ENCODE measurements at regions not wholly inside any gene's neighbourhood (a gene's known extent, or its start where the extent isn't known, plus 50 kb on each side); places are given as distances from the start of the nearest gene placed in this dataset.
"Not testable (repeated sequence)": the region's sequence is repeated elsewhere in the genome, so short reads cannot be mapped to it uniquely, and the experiment has no call there.

DNA sequence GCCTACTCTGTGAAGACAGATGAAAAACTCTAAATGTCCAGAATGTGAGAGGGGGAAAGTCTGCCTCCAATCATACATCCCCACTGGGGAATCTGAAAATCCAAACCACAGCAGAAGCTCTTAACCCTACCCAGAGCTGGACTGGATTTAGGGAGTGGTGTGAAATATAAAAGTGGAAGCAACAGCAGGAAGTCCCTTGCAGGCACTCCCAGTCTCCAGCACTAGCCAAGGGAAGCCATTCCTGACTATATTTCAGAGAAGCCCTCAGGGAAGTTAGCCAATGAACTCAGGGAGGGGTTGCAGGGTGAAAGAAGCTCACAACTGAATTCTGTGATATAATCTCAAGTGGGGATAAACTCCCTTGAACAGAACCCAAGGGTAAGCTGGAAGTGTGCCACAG, 51.5 kb downstream of the CRPPA start:
- no peak overlapping the region for H3K4me3 ChIP-seq (ENCODE audit: low read length)

DNA sequence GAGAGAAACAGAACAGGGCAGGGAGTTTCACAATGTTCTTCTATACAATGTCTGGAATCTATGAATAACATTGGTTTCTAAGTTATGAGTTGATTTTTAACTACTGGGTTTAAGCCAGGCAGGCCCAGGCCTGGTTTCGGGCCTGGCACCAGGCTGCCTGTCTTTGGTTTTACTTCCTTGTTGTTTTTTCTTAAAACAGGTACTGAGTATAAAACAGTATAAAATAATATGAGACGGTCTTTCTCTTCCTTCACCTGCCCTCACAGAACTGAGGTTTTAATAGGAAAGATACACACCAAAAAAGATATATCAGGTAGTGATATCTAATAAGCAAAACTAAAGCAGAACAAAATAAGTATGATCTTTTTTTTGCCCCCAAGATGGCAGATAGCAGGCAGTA, 52.0 kb downstream of the CRPPA start:
- H3K4me1 ChIP-seq (ENCODE audit: insufficient read depth, low read length); H3K9me3 ChIP-seq (ENCODE audit: low read length); H3K4me3 ChIP-seq (ENCODE audit: low read length); H3K27me3 ChIP-seq (ENCODE audit: insufficient read depth, low read length); H3K36me3 ChIP-seq (ENCODE audit: insufficient read depth, low read length): not testable (repeated sequence)
- peak overlapping the region; percentile 54 for H2AFZ ChIP-seq (ENCODE audit: low read depth, low read length)

More for the DNA sequence above, 51.5 kb downstream of the CRPPA start:
- Histone ChIP-seq H2AFZ (ENCODE audit: low read depth, low read length) (peak overlapping the region; percentile 54), H3K9me3 (ENCODE audit: low read length) (no peaks in the 10 kb centered on the region), H3K27me3 (ENCODE audit: insufficient read depth, low read length) (no peaks in the 10 kb centered on the region), H3K36me3 (ENCODE audit: insufficient read depth, low read length) (no peaks in the 10 kb centered on the region), H3K4me1 (ENCODE audit: insufficient read depth, low read length) (no peaks in the 10 kb centered on the region)

DNA sequence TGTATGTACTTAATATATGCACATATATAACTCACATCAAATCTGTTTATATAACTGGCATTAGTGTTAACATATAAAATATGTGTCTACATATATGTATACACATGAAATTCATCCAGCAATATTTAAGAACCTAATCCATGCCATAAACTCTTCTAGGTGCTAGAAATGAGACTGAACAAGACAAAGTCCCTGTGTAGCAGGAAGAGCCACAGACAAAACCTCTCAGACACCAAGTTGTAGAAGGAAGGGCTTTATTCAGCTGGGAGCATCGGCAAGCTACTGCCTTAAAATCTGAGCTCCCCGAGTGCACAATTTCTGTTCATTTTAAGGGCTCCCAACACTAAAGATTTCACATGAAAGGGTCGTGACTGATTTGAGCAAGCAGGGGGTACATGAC, 52.5 kb downstream of the CRPPA start:
- Histone ChIP-seq H3K4me1 (ENCODE audit: insufficient read depth, low read length) (no peaks in the 10 kb centered on the region), H3K9me3 (ENCODE audit: low read length) (no peaks in the 10 kb centered on the region), H3K27me3 (ENCODE audit: insufficient read depth, low read length) (no peaks in the 10 kb centered on the region), H2AFZ (ENCODE audit: low read depth, low read length) (peak overlapping the region; percentile 54), H3K36me3 (ENCODE audit: insufficient read depth, low read length) (no peaks in the 10 kb centered on the region), H3K4me3 (ENCODE audit: low read length) (no peak overlapping the region)

DNA sequence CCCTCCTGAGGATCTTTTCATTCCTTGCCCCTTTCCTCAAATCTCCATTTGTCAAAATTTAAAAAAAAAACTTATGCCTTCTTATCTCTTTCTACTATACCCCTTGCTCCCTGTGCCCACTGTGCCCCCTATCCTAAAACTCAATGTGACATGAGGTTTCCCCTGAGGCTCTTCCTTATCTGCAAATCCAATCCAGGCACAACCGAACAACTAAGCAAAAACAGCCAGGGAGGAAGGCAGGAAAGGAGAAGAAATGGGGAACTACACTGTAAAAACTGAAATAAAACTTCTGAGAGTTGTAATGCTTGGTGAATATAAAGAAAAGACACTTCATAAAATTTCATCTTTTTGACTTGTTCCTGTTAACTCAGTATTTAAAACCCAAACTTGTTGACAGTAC, 54.2 kb downstream of the CRPPA start:
- no peak overlapping the region for H2AFZ ChIP-seq (ENCODE audit: low read depth, low read length)
- no peaks in the 10 kb centered on the region for H3K36me3 ChIP-seq (ENCODE audit: insufficient read depth, low read length)
- H3K27me3 ChIP-seq (ENCODE audit: insufficient read depth, low read length): no peaks in the 10 kb centered on the region
- H3K9me3 ChIP-seq (ENCODE audit: low read length): no peaks in the 10 kb centered on the region
- no peaks in the 10 kb centered on the region for H3K4me1 ChIP-seq (ENCODE audit: insufficient read depth, low read length)
- no peak overlapping the region for H3K4me3 ChIP-seq (ENCODE audit: low read length)

DNA sequence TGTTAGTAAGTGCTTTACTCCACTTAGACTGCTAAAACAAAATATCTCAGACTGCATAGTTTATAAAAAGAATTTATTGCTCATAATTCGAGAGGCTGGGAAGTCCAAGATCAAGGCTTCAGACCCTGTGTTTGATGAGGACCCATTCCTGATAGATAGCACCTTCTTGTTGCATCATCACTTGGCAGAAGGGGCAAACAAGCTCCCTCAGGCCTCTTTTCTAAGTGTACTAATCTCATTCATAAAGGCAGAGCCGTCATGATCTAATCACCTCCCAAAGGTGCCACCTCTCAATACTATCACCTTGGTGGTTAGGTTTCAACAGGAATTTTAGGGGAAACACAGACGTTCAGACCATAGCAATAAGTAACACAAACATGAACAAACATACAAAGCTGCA, 55.4 kb downstream of the CRPPA start:
- Histone ChIP-seq H3K27me3 (ENCODE audit: insufficient read depth, low read length) (no peaks in the 10 kb centered on the region), H3K4me1 (ENCODE audit: insufficient read depth, low read length) (no peaks in the 10 kb centered on the region), H3K36me3 (ENCODE audit: insufficient read depth, low read length) (no peaks in the 10 kb centered on the region), H3K4me3 (ENCODE audit: low read length) (no peak overlapping the region), H3K9me3 (ENCODE audit: low read length) (no peaks in the 10 kb centered on the region), H2AFZ (ENCODE audit: low read depth, low read length) (no peak overlapping the region)

DNA sequence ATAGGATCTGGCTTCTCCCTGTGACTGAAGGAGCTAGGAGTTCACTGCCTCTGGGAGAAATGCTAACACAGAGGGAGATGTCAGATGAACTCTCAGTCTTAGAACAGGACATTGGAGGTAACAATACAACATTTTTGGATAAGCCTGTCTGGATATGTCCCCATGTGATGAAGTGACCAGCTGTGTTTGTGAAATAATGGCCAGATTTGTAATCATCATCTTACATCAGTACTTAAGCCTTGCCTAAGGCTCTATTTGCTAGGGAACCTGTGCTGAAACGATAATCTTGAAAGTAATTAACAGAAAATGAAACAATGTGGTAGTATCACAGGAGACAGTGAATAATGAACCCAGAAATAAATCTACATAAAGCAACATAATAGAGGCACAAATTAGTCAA, 56.2 kb downstream of the CRPPA start:
- H3K4me3 ChIP-seq (ENCODE audit: low read length): no peak overlapping the region

DNA sequence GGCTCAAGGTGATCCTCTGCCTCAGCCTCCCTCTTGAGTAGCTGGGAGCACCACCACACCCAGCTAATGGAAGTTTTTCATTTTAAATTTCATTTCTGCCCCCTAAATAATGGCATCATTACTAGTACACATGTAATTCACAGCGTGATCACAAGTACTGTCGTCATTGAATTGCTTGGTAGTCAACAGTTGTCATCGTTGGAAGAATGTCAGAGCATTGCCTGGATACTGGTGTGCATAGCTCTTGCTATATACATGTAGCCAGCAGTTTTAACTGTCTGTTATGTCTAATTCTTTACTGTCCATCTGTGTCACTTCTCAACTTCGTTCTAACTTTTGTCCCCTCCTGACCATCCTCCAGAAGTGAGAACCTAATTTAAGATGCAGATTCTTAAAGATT, 62.1 kb downstream of the CRPPA start:
- no peak overlapping the region for H3K4me3 ChIP-seq (ENCODE audit: low read length)
- no peaks in the 10 kb centered on the region for H3K4me1 ChIP-seq (ENCODE audit: insufficient read depth, low read length)
- H2AFZ ChIP-seq (ENCODE audit: low read depth, low read length): peak overlapping the region; percentile 17
- no peaks in the 10 kb centered on the region for H3K9me3 ChIP-seq (ENCODE audit: low read length)
- H3K27me3 ChIP-seq (ENCODE audit: insufficient read depth, low read length): no peaks in the 10 kb centered on the region
- H3K36me3 ChIP-seq (ENCODE audit: insufficient read depth, low read length): no peaks in the 10 kb centered on the region

More for the DNA sequence above, 56.2 kb downstream of the CRPPA start:
- Histone ChIP-seq H3K4me1 (ENCODE audit: insufficient read depth, low read length) (no peaks in the 10 kb centered on the region), H2AFZ (ENCODE audit: low read depth, low read length) (no peak overlapping the region), H3K27me3 (ENCODE audit: insufficient read depth, low read length) (no peaks in the 10 kb centered on the region), H3K9me3 (ENCODE audit: low read length) (no peaks in the 10 kb centered on the region), H3K36me3 (ENCODE audit: insufficient read depth, low read length) (no peaks in the 10 kb centered on the region)

DNA sequence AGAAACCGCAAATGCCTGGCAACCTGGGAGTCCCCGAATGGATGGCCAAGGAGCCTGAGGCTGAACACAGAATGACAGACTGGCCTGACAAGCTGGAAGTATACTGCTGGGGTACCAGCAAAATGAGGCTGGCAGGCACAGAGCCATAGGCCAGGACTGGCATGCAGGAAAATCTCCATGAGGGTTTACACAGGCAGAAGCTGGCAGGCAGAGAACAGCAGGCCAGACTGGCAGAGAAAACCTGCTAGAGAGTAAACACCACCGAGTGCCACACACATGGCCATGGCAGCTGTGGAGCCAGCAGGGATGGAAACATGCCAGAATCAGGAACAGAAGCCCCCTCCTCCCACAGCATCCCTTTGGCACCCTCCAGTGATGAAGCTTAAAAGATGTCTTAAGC, 63.4 kb downstream of the CRPPA start:
- Histone ChIP-seq H3K4me1 (ENCODE audit: insufficient read depth, low read length) (no peaks in the 10 kb centered on the region), H3K27me3 (ENCODE audit: insufficient read depth, low read length) (no peaks in the 10 kb centered on the region), H3K36me3 (ENCODE audit: insufficient read depth, low read length) (no peaks in the 10 kb centered on the region), H2AFZ (ENCODE audit: low read depth, low read length) (no peak overlapping the region), H3K9me3 (ENCODE audit: low read length) (no peaks in the 10 kb centered on the region), H3K4me3 (ENCODE audit: low read length) (no peak overlapping the region)

DNA sequence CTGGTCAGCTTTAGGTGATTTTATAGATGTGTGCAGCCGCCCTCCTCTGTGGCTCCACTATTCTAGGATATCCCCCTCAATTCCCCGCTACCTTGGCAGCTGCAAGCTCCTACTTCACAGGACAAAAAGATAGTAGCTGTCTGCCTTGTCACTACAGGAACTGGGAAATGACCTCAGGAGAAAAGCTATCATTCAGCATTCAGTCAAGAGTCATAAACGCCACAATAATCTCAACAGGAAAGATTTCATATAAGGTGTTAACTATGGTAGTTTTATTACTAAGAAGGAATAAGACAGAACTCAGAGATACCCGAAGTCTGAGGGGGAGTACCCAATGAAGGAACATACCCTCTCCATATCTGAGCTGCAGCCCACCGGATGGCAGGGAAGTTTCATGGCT, 63.9 kb downstream of the CRPPA start:
- H3K4me1 ChIP-seq (ENCODE audit: insufficient read depth, low read length): no peaks in the 10 kb centered on the region
- no peak overlapping the region for H3K4me3 ChIP-seq (ENCODE audit: low read length)
- no peak overlapping the region for H2AFZ ChIP-seq (ENCODE audit: low read depth, low read length)
- H3K27me3 ChIP-seq (ENCODE audit: insufficient read depth, low read length): no peaks in the 10 kb centered on the region
- no peaks in the 10 kb centered on the region for H3K36me3 ChIP-seq (ENCODE audit: insufficient read depth, low read length)
- H3K9me3 ChIP-seq (ENCODE audit: low read length): no peaks in the 10 kb centered on the region

DNA sequence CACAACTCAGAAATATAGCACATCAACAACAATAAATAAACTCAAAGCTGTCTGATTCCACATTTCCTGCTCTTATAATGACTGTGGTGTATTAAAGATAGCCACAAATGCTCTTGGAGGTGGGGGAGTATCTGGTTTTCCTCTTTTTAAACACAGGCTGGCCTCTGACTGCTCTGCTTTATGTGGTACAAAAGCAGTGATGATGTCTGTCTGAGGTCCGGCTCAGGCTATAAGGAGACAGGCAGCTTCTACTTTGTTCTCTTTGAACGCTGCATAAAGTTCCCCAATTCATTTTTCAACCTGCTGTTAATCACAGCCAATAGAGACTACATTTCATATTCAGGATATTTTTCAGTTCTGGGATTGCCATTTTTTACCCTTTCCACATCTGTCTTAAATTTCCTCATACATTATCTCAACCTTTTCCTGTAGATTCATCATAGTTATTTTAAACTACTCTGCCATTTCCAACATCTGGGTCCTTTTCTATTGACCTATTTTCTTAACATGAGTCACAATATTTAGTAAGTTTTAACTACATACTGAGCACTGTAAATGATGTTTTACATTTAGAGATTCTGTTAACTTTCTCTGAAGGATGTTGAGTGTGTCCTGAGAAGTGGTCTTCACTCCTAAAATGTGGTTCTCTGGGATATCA, 64.9 kb downstream of the CRPPA start:
- Histone ChIP-seq H2AFZ (ENCODE audit: low read depth, low read length) (peak overlapping the region; percentile 30), H3K4me1 (ENCODE audit: insufficient read depth, low read length) (no peaks in the 10 kb centered on the region), H3K27me3 (ENCODE audit: insufficient read depth, low read length) (no peaks in the 10 kb centered on the region), H3K36me3 (ENCODE audit: insufficient read depth, low read length) (no peaks in the 10 kb centered on the region), H3K9me3 (ENCODE audit: low read length) (no peaks in the 10 kb centered on the region), H3K4me3 (ENCODE audit: low read length) (no peak overlapping the region)

DNA sequence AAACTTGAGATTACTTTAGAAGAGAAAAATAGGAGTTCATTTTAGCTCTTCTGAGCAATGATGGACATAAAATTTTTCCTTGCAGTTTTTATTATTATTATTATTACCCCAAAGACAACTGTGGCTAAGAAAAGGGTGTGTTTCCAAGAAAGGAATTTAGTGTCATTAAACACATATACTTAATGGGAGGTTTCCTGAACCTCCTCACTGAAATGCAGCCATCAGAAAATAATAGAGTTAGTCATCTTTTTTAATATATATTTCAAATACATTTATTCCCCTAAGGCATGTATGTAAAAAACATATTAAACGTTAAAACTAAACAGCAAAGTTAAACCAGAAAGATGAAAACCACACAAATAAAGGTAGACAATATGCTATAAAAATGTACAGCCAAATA, 66.8 kb downstream of the CRPPA start:
- H3K27me3 ChIP-seq (ENCODE audit: insufficient read depth, low read length): no peaks in the 10 kb centered on the region
- H2AFZ ChIP-seq (ENCODE audit: low read depth, low read length): no peak overlapping the region
- H3K36me3 ChIP-seq (ENCODE audit: insufficient read depth, low read length): no peaks in the 10 kb centered on the region
- H3K4me3 ChIP-seq (ENCODE audit: low read length): no peak overlapping the region
- H3K4me1 ChIP-seq (ENCODE audit: insufficient read depth, low read length): no peaks in the 10 kb centered on the region
- H3K9me3 ChIP-seq (ENCODE audit: low read length): no peaks in the 10 kb centered on the region

DNA sequence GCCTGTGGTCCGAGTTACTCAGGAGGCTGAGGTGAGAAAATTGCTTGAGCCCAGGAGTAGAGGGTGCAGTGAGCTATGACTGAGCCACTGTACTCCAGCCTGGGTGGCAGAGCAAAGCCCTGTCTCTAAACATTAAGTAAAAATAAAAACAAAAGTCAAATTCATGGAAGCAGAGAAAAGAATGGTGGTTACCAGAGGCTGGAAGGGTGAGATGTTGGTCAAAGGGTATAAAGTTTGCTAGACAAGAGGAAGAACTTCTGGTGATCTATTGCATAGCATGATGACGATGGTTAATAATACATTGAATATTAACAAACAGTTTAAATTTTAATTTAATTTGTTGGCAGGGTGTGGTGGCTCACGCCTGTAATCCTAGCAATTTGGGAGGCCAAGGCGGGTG, 68.1 kb downstream of the CRPPA start:
- Histone ChIP-seq H3K9me3 (ENCODE audit: low read length) (no peaks in the 10 kb centered on the region), H3K4me1 (ENCODE audit: insufficient read depth, low read length) (no peaks in the 10 kb centered on the region), H2AFZ (ENCODE audit: low read depth, low read length) (no peak overlapping the region), H3K4me3 (ENCODE audit: low read length) (no peak overlapping the region), H3K36me3 (ENCODE audit: insufficient read depth, low read length) (no peaks in the 10 kb centered on the region), H3K27me3 (ENCODE audit: insufficient read depth, low read length) (no peaks in the 10 kb centered on the region)

DNA sequence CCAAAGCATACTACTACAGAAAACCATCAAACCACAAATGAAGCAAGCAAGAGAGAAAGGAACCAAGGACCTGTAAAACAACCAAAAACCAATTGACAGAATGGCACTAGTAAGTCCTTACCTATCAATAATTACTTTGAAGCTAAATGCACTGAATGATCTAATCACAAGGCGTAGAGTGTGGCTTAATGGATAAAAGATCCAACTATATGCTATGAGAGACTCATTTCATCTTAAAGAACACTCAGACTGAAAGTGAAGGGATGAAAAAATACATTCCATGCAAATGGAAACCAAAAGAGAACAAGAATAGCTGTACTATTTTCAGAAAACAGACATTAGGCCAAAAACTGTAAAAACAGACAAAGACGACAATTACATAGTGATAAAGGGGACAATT, 70.7 kb downstream of the CRPPA start:
- Histone ChIP-seq H3K4me3 (ENCODE audit: low read length) (no peak overlapping the region), H3K4me1 (ENCODE audit: insufficient read depth, low read length) (no peaks in the 10 kb centered on the region), H3K9me3 (ENCODE audit: low read length) (no peaks in the 10 kb centered on the region), H3K27me3 (ENCODE audit: insufficient read depth, low read length) (no peaks in the 10 kb centered on the region), H2AFZ (ENCODE audit: low read depth, low read length) (no peak overlapping the region), H3K36me3 (ENCODE audit: insufficient read depth, low read length) (no peaks in the 10 kb centered on the region)

DNA sequence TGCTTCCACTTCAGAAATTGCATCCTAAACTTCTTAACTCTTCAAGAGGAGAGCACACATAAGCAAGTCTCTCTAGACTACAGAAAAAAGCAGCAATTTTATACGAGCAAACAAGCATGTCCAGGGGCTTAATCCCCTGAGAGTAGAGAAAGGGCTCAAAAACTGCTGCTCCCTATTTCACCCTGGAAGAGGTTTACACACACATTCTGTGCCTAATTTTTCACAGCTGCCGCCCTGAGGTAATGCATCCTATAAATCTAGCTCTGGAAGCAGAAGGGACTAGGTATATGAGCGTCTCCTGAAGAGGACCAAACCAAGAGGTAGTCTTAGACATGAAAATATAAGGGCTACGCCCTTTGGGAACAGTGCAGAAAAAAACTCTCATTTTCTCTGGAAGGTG, 73.1 kb downstream of the CRPPA start:
- Histone ChIP-seq H3K27me3 (ENCODE audit: insufficient read depth, low read length) (no peaks in the 10 kb centered on the region), H2AFZ (ENCODE audit: low read depth, low read length) (no peak overlapping the region), H3K4me3 (ENCODE audit: low read length) (no peak overlapping the region), H3K36me3 (ENCODE audit: insufficient read depth, low read length) (no peaks in the 10 kb centered on the region), H3K4me1 (ENCODE audit: insufficient read depth, low read length) (no peaks in the 10 kb centered on the region), H3K9me3 (ENCODE audit: low read length) (no peaks in the 10 kb centered on the region)
